Hepatocyte (in vitro differentiated cells): ENCODE measurements at regions not wholly inside any gene's neighbourhood (a gene's known extent, or its start where the extent isn't known, plus 50 kb on each side); places are given as distances from the start of the nearest gene placed in this dataset.
"Not testable (repeated sequence)": the region's sequence is repeated elsewhere in the genome, so short reads cannot be mapped to it uniquely, and the experiment has no call there.

Experiments
- DNase-seq: peaks from one replicate; pipeline ENCODE4 v3.0.0-alpha.2; 2016; ENCODE audit warnings: low spot score
- H2AFZ ChIP-seq: fragments of 200-600 bp; sonication (generic); 2 replicates; pipeline ENCODE4 v1.6.0; 2016; ENCODE audit warnings: antibody characterized with exemption, mild to moderate bottlenecking
- H3K27ac ChIP-seq: fragments of 200-600 bp; sonication (generic); 2 replicates; pipeline ENCODE4 v1.5.1; 2016; ENCODE audit warnings: mild to moderate bottlenecking
- H3K27me3 ChIP-seq: fragments of 200-600 bp; sonication (generic); 2 replicates; pipeline ENCODE4 v1.6.1; 2016
- H3K36me3 ChIP-seq: fragments of 200-600 bp; sonication (generic); replicated peaks from 2 replicates; pipeline ENCODE4 v1.5.1; 2016; ENCODE audit warnings: low read depth; ENCODE audit not compliant: insufficient read depth
- H3K4me1 ChIP-seq: fragments of 200-600 bp; sonication (generic); 2 replicates; pipeline ENCODE4 v1.5.1; 2016; ENCODE audit warnings: mild to moderate bottlenecking, moderate library complexity; ENCODE audit not compliant: insufficient read depth
- H3K4me2 ChIP-seq: fragments of 200-600 bp; sonication (generic); 2 replicates; pipeline ENCODE4 v1.6.0; 2016
- H3K4me3 ChIP-seq: fragments of 200-600 bp; sonication (generic); 2 replicates; pipeline ENCODE4 v1.5.1; 2016; ENCODE audit warnings: mild to moderate bottlenecking
- H3K79me2 ChIP-seq: fragments of 200-600 bp; sonication (generic); 2 replicates; pipeline ENCODE4 v1.6.0; 2017; ENCODE audit warnings: mild to moderate bottlenecking
- H3K9me2 ChIP-seq: fragments of 200-600 bp; sonication (generic); replicated peaks from 2 replicates; pipeline ENCODE4 v1.6.0; 2017; ENCODE audit warnings: mild to moderate bottlenecking; ENCODE audit not compliant: insufficient read depth
- H3K9me3 ChIP-seq: fragments of 200-600 bp; sonication (generic); 2 replicates; pipeline ENCODE4 v1.5.1; 2016; ENCODE audit warnings: low read depth, mild to moderate bottlenecking
- H4K20me1 ChIP-seq: fragments of 200-600 bp; sonication (generic); 2 replicates; pipeline ENCODE4 v1.6.0; 2016; ENCODE audit warnings: mild to moderate bottlenecking; ENCODE audit not compliant: insufficient read depth, poor library complexity, severe bottlenecking
- EZH2 ChIP-seq: fragments of 200-600 bp; sonication (generic); IDR thresholded peaks from 2 replicates; pipeline ENCODE4 v1.6.1; 2016; ENCODE audit warnings: antibody characterized with exemption, mild to moderate bottlenecking, borderline replicate concordance
- EZH2phosphoT487 ChIP-seq: fragments of 200-600 bp; sonication (generic); IDR thresholded peaks from one replicate; pipeline ENCODE4 v1.6.1; 2018; ENCODE audit warnings: antibody characterized with exemption, mild to moderate bottlenecking, low read depth, moderate library complexity; ENCODE audit not compliant: unreplicated experiment, severe bottlenecking
- WGBS: methylation state at CpG from one replicate; pipeline ENCODE4 v1.1.6; 2016; ENCODE audit warnings: low lambda C conversion rate; ENCODE audit errors: missing lambda C conversion rate; 5-methylcytosine and 5-hydroxymethylcytosine counted together
- TF ChIP-seq, protein P1 (sequence below): fragments of 200-600 bp; sonication (generic); IDR thresholded peaks from 2 replicates; pipeline ENCODE4 v1.5.1; 2016; ENCODE audit warnings: antibody characterized with exemption, mild to moderate bottlenecking; ENCODE audit not compliant: poor library complexity

- no peaks in the 10 kb centered on the region for H3K4me1 ChIP-seq
- H3K9me3 ChIP-seq, result no peaks in the 10 kb centered on the region
- no peaks in the 10 kb centered on the region for H3K36me3 ChIP-seq
- 38% methylated on average over 2 of the region's 2 CpGs for WGBS
- H4K20me1 ChIP-seq, result no peaks in the 10 kb centered on the region
- H2AFZ ChIP-seq, result no peak overlapping the region
- H3K27me3 ChIP-seq, result no peaks in the 10 kb centered on the region
- no peak overlapping the region for H3K4me2 ChIP-seq
- no peak overlapping the region for H3K27ac ChIP-seq
- no peak overlapping the region for H3K4me3 ChIP-seq
- H3K79me2 ChIP-seq, result no peaks in the 10 kb centered on the region
- TF ChIP-seq EZH2, result no peak
- no peak for DNase-seq
- no peaks in the 10 kb centered on the region for H3K9me2 ChIP-seq
These were observed 187.2 kb upstream of the PTGFR start for GRCh38 chr1:78303620-78304019.

- TF ChIP-seq, protein P1, sequence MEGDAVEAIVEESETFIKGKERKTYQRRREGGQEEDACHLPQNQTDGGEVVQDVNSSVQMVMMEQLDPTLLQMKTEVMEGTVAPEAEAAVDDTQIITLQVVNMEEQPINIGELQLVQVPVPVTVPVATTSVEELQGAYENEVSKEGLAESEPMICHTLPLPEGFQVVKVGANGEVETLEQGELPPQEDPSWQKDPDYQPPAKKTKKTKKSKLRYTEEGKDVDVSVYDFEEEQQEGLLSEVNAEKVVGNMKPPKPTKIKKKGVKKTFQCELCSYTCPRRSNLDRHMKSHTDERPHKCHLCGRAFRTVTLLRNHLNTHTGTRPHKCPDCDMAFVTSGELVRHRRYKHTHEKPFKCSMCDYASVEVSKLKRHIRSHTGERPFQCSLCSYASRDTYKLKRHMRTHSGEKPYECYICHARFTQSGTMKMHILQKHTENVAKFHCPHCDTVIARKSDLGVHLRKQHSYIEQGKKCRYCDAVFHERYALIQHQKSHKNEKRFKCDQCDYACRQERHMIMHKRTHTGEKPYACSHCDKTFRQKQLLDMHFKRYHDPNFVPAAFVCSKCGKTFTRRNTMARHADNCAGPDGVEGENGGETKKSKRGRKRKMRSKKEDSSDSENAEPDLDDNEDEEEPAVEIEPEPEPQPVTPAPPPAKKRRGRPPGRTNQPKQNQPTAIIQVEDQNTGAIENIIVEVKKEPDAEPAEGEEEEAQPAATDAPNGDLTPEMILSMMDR, result no peak
- TF ChIP-seq EZH2phosphoT487 (no peak), EZH2 (no peak)
These were observed 186.4 kb upstream of the PTGFR start for GRCh38 chr1:78304341-78304740.

DNA sequence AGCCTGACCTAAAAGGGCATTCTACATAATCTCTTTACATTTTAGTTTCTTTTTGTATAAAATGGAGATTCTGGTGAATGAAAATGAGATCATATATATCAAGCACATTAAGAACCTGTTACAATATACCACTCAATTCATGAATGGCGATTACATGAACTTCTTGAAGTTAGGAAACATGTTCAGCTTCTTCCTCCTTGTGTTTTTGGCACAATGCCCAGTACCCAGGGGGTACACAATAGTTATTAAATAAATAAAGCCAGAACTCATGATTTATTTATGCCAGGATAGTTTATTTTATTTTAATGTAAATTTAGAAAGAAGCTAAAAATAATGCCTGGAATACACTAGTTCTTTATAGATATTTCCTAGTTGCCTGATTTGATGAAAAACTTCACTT lies 186.0 kb upstream of the PTGFR start:
- Histone ChIP-seq H2AFZ (no peak overlapping the region), H3K79me2 (no peaks in the 10 kb centered on the region), H4K20me1 (no peaks in the 10 kb centered on the region), H3K36me3 (no peaks in the 10 kb centered on the region), H3K9me2 (no peaks in the 10 kb centered on the region), H3K9me3 (no peaks in the 10 kb centered on the region), H3K27ac (no peak overlapping the region), H3K4me3 (no peak overlapping the region), H3K4me1 (no peaks in the 10 kb centered on the region), H3K27me3 (no peaks in the 10 kb centered on the region), H3K4me2 (no peak overlapping the region)
- no peak for DNase-seq
- no peak for TF ChIP-seq EZH2
- TF ChIP-seq, protein P1, result no peak
- 76% methylated on average over 1 of the region's 1 CpG for whole genome bisulfite sequencing

More at GRCh38 chr1:78304341-78304740, 186.4 kb upstream of the PTGFR start:
- no peak overlapping the region for H3K4me3 ChIP-seq
- no peaks in the 10 kb centered on the region for H3K79me2 ChIP-seq
- no peaks in the 10 kb centered on the region for H3K4me1 ChIP-seq
- 58% methylated on average over 1 of the region's 1 CpG for WGBS
- H3K9me3 ChIP-seq, result no peaks in the 10 kb centered on the region
- H3K36me3 ChIP-seq, result no peaks in the 10 kb centered on the region
- no peaks in the 10 kb centered on the region for H4K20me1 ChIP-seq
- no peak overlapping the region for H2AFZ ChIP-seq
- no peaks in the 10 kb centered on the region for H3K9me2 ChIP-seq
- no peak overlapping the region for H3K4me2 ChIP-seq
- no peaks in the 10 kb centered on the region for H3K27me3 ChIP-seq
- no peak for DNase-seq
- H3K27ac ChIP-seq, result no peak overlapping the region

DNA sequence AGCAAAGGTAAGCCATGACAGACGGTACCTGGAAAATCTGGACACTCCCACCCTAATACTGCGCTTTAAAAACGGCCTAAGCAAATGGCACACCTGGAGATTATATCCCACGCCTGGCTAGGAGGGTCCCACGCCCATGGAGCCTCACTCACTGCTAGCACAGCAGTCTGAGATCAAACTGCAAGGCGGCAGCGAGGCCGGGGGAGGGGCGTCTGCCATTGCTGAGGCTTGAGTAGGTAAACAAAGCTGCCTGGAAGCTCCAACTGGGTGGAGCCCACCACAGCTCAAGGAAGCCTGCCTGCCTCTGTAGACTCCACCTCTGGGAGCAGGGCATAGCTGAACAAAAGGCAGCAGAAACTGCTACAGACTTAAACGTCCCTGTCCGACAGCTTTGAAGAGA lies 180.5 kb upstream of the PTGFR start:
- not testable (repeated sequence) for DNase-seq, H4K20me1 ChIP-seq, H3K36me3 ChIP-seq, H3K27ac ChIP-seq, H2AFZ ChIP-seq, H3K4me3 ChIP-seq, H3K27me3 ChIP-seq, H3K4me2 ChIP-seq, H3K4me1 ChIP-seq, H3K9me3 ChIP-seq, H3K79me2 ChIP-seq, H3K9me2 ChIP-seq
- WGBS, result 78% methylated on average over 11 of the region's 11 CpGs

- H3K9me3 ChIP-seq, result no peaks in the 10 kb centered on the region
- H4K20me1 ChIP-seq, result no peaks in the 10 kb centered on the region
- no peak overlapping the region for H3K4me3 ChIP-seq
- no peaks in the 10 kb centered on the region for H3K9me2 ChIP-seq
- no peak overlapping the region for H3K4me2 ChIP-seq
- H3K27me3 ChIP-seq, result no peaks in the 10 kb centered on the region
- no peak for DNase-seq
- 58% methylated on average over 2 of the region's 2 CpGs for WGBS
- H3K79me2 ChIP-seq, result no peaks in the 10 kb centered on the region
- H2AFZ ChIP-seq, result no peak overlapping the region
- H3K36me3 ChIP-seq, result no peaks in the 10 kb centered on the region
- H3K4me1 ChIP-seq, result no peaks in the 10 kb centered on the region
- TF ChIP-seq, protein P1, result no peak
- no peak for TF ChIP-seq EZH2phosphoT487
- no peak for TF ChIP-seq EZH2
- H3K27ac ChIP-seq, result no peak overlapping the region
These were observed 172.8 kb upstream of the PTGFR start for GRCh38 chr1:78318011-78318410.
